ENCODE measurements at regions not wholly inside any gene's neighbourhood (a gene's known extent, or its start where the extent isn't known, plus 50 kb on each side); places are given as distances from the start of the nearest gene placed in this dataset.

- no peaks in the 10 kb centered on the region for H3K27me3 ChIP-seq (ENCODE audit: insufficient read depth, low read depth)
- no peaks in the 10 kb centered on the region for H3K4me1 ChIP-seq (ENCODE audit: low read depth, poor library complexity, severe bottlenecking)
- no peaks in the 10 kb centered on the region for H3K36me3 ChIP-seq (ENCODE audit: insufficient read depth)
- H3K79me2 ChIP-seq (ENCODE audit: insufficient read depth, low read depth): no peaks in the 10 kb centered on the region
- H3K9ac ChIP-seq: no peak overlapping the region
- H2AFZ ChIP-seq (ENCODE audit: low read depth): no peak overlapping the region
- no peak overlapping the region for H3K4me3 ChIP-seq (IDR thresholded peaks at IDR 0.05; ENCODE audit: insufficient read depth, low read depth, low read length)
- no peak for TF ChIP-seq CTCF (conservative IDR thresholded peaks at IDR 0.05; ENCODE audit: low read depth, low read length)
- H4K20me1 ChIP-seq (ENCODE audit: insufficient read depth): no peaks in the 10 kb centered on the region
- H3K27ac ChIP-seq: no peak overlapping the region
- H3K4me2 ChIP-seq: no peak overlapping the region
Observed at GRCh38 chr12:86801439-86801838, 545.2 kb upstream of the MGAT4C start.

- H3K4me2 ChIP-seq: no peak overlapping the region
- no peaks in the 10 kb centered on the region for H3K79me2 ChIP-seq (ENCODE audit: insufficient read depth, low read depth)
- no peaks in the 10 kb centered on the region for H3K36me3 ChIP-seq (ENCODE audit: insufficient read depth)
- no peak overlapping the region for H3K27ac ChIP-seq
- H3K27me3 ChIP-seq (ENCODE audit: insufficient read depth, low read depth): no peaks in the 10 kb centered on the region
- H2AFZ ChIP-seq (ENCODE audit: low read depth): no peak overlapping the region
- H3K4me1 ChIP-seq (ENCODE audit: low read depth, poor library complexity, severe bottlenecking): no peaks in the 10 kb centered on the region
- no peaks in the 10 kb centered on the region for H4K20me1 ChIP-seq (ENCODE audit: insufficient read depth)
- H3K4me3 ChIP-seq (IDR thresholded peaks at IDR 0.05; ENCODE audit: insufficient read depth, low read depth, low read length): no peak overlapping the region
- TF ChIP-seq CTCF (conservative IDR thresholded peaks at IDR 0.05; ENCODE audit: low read depth, low read length): no peak
- H3K9ac ChIP-seq: no peak overlapping the region
Observed at GRCh38 chr12:86799616-86800015, 543.4 kb upstream of the MGAT4C start.

GRCh38 chr12:86796550-86796949, 540.4 kb upstream of the MGAT4C start:
- Histone ChIP-seq H4K20me1 (ENCODE audit: insufficient read depth) (no peaks in the 10 kb centered on the region), H3K9ac (no peak overlapping the region), H2AFZ (ENCODE audit: low read depth) (no peak overlapping the region), H3K4me2 (no peak overlapping the region), H3K27ac (no peak overlapping the region), H3K4me3 (IDR thresholded peaks at IDR 0.05; ENCODE audit: insufficient read depth, low read depth, low read length) (no peak overlapping the region), H3K27me3 (ENCODE audit: insufficient read depth, low read depth) (no peaks in the 10 kb centered on the region), H3K79me2 (ENCODE audit: insufficient read depth, low read depth) (no peaks in the 10 kb centered on the region), H3K36me3 (ENCODE audit: insufficient read depth) (no peaks in the 10 kb centered on the region), H3K4me1 (ENCODE audit: low read depth, poor library complexity, severe bottlenecking) (no peaks in the 10 kb centered on the region)
- no peak for TF ChIP-seq CTCF (conservative IDR thresholded peaks at IDR 0.05; ENCODE audit: low read depth, low read length)

GRCh38 chr12:86788661-86789060, 532.5 kb upstream of the MGAT4C start:
- no peak overlapping the region for H3K9ac ChIP-seq
- H2AFZ ChIP-seq (ENCODE audit: low read depth): no peak overlapping the region
- no peak overlapping the region for H3K4me3 ChIP-seq (IDR thresholded peaks at IDR 0.05; ENCODE audit: insufficient read depth, low read depth, low read length)
- H3K79me2 ChIP-seq (ENCODE audit: insufficient read depth, low read depth): no peaks in the 10 kb centered on the region
- no peak for TF ChIP-seq CTCF (conservative IDR thresholded peaks at IDR 0.05; ENCODE audit: low read depth, low read length)
- H3K4me1 ChIP-seq (ENCODE audit: low read depth, poor library complexity, severe bottlenecking): no peaks in the 10 kb centered on the region
- no peaks in the 10 kb centered on the region for H3K27me3 ChIP-seq (ENCODE audit: insufficient read depth, low read depth)
- no peaks in the 10 kb centered on the region for H4K20me1 ChIP-seq (ENCODE audit: insufficient read depth)
- H3K4me2 ChIP-seq: no peak overlapping the region
- H3K27ac ChIP-seq: no peak overlapping the region
- no peaks in the 10 kb centered on the region for H3K36me3 ChIP-seq (ENCODE audit: insufficient read depth)

- H3K4me2 ChIP-seq: no peak overlapping the region
- H3K27ac ChIP-seq: no peak overlapping the region
- no peak overlapping the region for H3K9ac ChIP-seq
- H3K79me2 ChIP-seq (ENCODE audit: insufficient read depth, low read depth): no peaks in the 10 kb centered on the region
- H3K27me3 ChIP-seq (ENCODE audit: insufficient read depth, low read depth): no peaks in the 10 kb centered on the region
- no peaks in the 10 kb centered on the region for H3K36me3 ChIP-seq (ENCODE audit: insufficient read depth)
- H4K20me1 ChIP-seq (ENCODE audit: insufficient read depth): no peaks in the 10 kb centered on the region
- no peak for TF ChIP-seq CTCF (conservative IDR thresholded peaks at IDR 0.05; ENCODE audit: low read depth, low read length)
- no peak overlapping the region for H3K4me3 ChIP-seq (IDR thresholded peaks at IDR 0.05; ENCODE audit: insufficient read depth, low read depth, low read length)
- no peaks in the 10 kb centered on the region for H3K4me1 ChIP-seq (ENCODE audit: low read depth, poor library complexity, severe bottlenecking)
- H2AFZ ChIP-seq (ENCODE audit: low read depth): no peak overlapping the region
Observed at GRCh38 chr12:86787419-86787818, 531.2 kb upstream of the MGAT4C start.

Data from KMS-11 (cell line).